ENCODE measurements at regions not wholly inside any gene's neighbourhood (a gene's known extent, or its start where the extent isn't known, plus 50 kb on each side); places are given as distances from the start of the nearest gene placed in this dataset.

DNA sequence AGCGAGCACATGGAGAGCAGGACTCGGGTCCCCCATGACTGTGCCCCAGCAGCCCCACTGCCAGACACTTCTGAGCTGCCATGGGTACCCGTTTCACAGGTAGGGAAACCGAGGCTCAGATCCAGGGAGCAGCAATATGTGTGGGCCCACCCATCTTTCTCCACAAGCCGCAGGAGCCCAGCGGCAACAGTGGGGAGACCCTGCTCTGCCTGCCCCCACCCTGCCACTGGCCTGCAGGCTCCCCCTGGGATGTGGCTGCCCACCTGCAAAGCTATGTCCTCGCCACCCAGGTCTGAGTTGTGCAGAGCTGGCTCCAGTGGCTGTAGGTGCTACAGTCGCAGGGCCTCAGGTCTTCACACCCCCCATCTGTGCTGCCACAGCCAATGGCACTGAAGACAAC, 50.6 kb upstream of the C1QTNF9B start:
- no peak for TF ChIP-seq CTCF (IDR thresholded peaks at IDR 0.05; ENCODE audit: poor library complexity, severe bottlenecking)
- no peak for TF ChIP-seq SMC3 (conservative IDR thresholded peaks at IDR 0.05; ENCODE audit: poor library complexity)
- TF ChIP-seq TAF1 (IDR thresholded peaks at IDR 0.05; ENCODE audit: low read depth) = no peak
- TF ChIP-seq REST (IDR thresholded peaks at IDR 0.05; ENCODE audit: borderline replicate concordance) = no peak
- no peak for TF ChIP-seq POLR2AphosphoS5 (IDR thresholded peaks at IDR 0.05)
- TF ChIP-seq EP300 (conservative IDR thresholded peaks at IDR 0.05; ENCODE audit: poor library complexity, severe bottlenecking) = no peak
- no peak for TF ChIP-seq RAD21 (conservative IDR thresholded peaks at IDR 0.05)
- TF ChIP-seq EZH2 (IDR thresholded peaks at IDR 0.05; ENCODE audit: borderline replicate concordance, insufficient read depth, low read length, poor library complexity, severe bottlenecking) = no peak
- no peak for TF ChIP-seq MXI1 (conservative IDR thresholded peaks at IDR 0.05; ENCODE audit: poor library complexity, severe bottlenecking)

Data from neural cell (in vitro differentiated cells).